ENCODE measurements at regions not wholly inside any gene's neighbourhood (a gene's known extent, or its start where the extent isn't known, plus 50 kb on each side); places are given as distances from the start of the nearest gene placed in this dataset.

DNA sequence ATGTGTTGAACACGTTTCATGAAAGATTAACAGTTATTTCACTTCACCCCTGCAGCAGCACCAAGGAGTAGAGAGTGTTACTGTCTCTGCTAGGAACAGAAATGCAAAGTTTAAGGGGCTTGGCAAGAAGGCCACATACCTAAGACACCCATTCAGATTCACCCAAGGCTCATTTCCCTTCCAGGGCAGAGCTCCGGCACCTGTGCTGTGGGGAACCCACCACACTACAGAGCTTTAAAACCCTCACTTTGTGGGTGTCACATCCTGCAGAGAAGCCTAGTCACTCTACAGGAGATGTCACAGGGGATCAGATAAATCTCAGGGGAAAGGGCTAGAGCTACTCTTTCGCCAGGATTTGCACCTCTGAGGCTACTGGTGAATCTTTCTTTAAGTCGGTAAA lies 176.1 kb upstream of the KLF6 start:
- Histone ChIP-seq H3K9me3 (ENCODE audit: severe bottlenecking) (no peaks in the 10 kb centered on the region), H3K36me3 (ENCODE audit: low read depth) (no peaks in the 10 kb centered on the region), H3K4me3 (ENCODE audit: severe bottlenecking) (no peak overlapping the region), H3K4me1 (ENCODE audit: insufficient read depth, poor library complexity, severe bottlenecking) (peaks cover 7% of the 10 kb centered on the region), H3K27ac (ENCODE audit: poor library complexity, severe bottlenecking) (no peak overlapping the region), H3K27me3 (ENCODE audit: insufficient read depth, poor library complexity, severe bottlenecking) (no peaks in the 10 kb centered on the region)
- ATAC-seq (ENCODE audit: low read depth), result peak; percentile 23; the same call in 1 of the 3 replicates
- no peak for DNase-seq (ENCODE audit: low spot score)
- TF ChIP-seq, protein P1, sequence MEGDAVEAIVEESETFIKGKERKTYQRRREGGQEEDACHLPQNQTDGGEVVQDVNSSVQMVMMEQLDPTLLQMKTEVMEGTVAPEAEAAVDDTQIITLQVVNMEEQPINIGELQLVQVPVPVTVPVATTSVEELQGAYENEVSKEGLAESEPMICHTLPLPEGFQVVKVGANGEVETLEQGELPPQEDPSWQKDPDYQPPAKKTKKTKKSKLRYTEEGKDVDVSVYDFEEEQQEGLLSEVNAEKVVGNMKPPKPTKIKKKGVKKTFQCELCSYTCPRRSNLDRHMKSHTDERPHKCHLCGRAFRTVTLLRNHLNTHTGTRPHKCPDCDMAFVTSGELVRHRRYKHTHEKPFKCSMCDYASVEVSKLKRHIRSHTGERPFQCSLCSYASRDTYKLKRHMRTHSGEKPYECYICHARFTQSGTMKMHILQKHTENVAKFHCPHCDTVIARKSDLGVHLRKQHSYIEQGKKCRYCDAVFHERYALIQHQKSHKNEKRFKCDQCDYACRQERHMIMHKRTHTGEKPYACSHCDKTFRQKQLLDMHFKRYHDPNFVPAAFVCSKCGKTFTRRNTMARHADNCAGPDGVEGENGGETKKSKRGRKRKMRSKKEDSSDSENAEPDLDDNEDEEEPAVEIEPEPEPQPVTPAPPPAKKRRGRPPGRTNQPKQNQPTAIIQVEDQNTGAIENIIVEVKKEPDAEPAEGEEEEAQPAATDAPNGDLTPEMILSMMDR (IDR thresholded peaks at IDR 0.05; ENCODE audit: poor library complexity, severe bottlenecking), result no peak

DNA sequence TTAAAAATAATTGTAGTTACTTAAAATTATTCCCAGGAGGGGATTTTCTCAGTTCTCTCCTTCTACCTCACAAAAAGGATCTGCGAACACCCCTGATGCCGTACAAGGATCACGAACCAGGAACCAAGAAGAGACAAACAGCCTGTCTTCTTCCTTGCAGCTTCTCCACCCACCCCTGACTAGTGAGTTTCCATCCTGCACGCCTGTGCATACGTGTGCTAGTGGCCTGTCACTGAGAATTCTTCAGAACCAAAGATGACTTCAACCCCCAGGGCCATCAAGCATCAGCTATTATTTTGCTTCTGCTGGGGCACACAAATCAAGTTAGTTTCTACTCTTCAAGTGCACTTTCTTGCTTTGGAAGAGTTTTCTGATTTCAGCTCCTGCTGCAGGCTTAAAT lies 175.5 kb upstream of the KLF6 start:
- TF ChIP-seq, protein P1 (IDR thresholded peaks at IDR 0.05; ENCODE audit: poor library complexity, severe bottlenecking), result no peak
- no peaks in the 10 kb centered on the region for H3K36me3 ChIP-seq (ENCODE audit: low read depth)
- peaks cover 7% of the 10 kb centered on the region for H3K4me1 ChIP-seq (ENCODE audit: insufficient read depth, poor library complexity, severe bottlenecking)
- H3K27ac ChIP-seq (ENCODE audit: poor library complexity, severe bottlenecking), result no peak overlapping the region
- no peaks in the 10 kb centered on the region for H3K9me3 ChIP-seq (ENCODE audit: severe bottlenecking)
- H3K27me3 ChIP-seq (ENCODE audit: insufficient read depth, poor library complexity, severe bottlenecking), result no peaks in the 10 kb centered on the region
- H3K4me3 ChIP-seq (ENCODE audit: severe bottlenecking), result no peak overlapping the region
- no peak for DNase-seq (ENCODE audit: low spot score)
- ATAC-seq (ENCODE audit: low read depth), result no peak

DNA sequence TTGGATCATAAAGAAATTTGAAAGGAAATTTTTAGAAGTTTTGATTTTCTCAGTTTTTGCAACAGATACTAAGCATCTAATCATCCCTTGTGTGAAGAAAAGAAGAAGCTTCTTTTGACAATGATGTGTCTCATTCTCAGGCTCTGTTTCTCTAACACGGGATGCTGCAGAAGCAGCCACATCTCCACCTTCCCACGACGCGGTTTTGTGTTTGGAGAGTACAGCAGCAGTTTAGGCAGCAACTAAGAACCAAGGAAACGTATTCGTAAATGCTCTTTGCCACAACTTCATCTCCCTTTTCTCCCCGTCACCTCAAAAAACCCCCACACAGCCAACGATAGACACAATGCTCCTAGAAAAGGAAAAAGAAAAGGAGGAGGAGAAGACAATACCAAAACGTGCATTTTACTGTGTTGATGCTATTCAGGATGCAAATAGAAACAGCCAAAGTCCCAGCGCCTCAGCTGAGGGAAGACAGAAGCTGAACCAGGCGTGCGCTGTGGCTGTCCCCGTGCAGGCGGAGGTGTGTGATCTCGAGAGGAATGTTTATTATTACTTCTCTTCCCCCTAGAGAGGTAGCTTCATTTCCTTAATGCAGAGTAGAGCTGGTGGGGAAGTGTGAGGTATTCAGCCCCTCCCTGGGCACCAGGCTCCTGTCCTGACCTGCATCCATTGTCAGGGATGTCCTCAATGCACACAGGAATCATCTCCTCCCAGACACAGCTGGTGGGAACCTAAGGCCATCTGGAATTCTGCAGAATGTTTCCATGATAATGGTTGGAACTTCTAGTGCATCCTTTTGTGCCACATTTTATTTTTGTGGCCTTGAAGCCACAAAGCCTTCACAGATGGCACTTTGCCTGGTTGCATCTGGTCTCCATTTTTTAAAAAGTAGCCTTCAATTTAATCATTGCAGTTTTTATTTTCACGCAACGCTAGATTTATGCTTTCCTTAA lies 174.6 kb upstream of the KLF6 start:
- H3K4me3 ChIP-seq (ENCODE audit: severe bottlenecking), result no peak overlapping the region

DNA sequence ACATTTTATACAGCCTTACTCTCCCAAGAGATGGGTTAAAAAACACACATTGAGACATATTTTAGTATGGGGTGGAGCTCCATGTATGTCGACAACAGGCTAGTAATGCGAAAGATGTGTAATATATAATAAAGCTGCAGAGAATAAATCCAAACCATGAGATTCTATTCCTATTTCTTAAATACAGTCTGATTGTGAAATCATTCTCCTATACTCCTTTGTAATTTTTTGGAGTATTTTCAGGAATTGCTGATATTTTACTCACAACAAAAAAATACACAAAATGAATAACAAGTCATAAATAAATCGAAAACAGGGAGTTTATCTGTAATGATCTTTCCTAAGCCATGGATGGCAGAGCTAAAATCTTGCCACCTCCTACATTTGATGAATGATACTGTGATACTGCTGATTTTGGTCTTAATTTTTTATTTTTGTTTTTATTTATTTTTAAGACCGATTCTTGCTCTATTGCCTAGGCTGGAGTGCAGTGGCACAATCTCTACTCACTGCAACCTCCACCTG lies 173.5 kb upstream of the KLF6 start:
- TF ChIP-seq, protein P1 (IDR thresholded peaks at IDR 0.05; ENCODE audit: poor library complexity, severe bottlenecking), result no peak
- ATAC-seq (ENCODE audit: low read depth), result no peak
- Histone ChIP-seq H3K9me3 (ENCODE audit: severe bottlenecking) (no peaks in the 10 kb centered on the region), H3K27me3 (ENCODE audit: insufficient read depth, poor library complexity, severe bottlenecking) (no peaks in the 10 kb centered on the region), H3K4me1 (ENCODE audit: insufficient read depth, poor library complexity, severe bottlenecking) (peaks cover 7% of the 10 kb centered on the region), H3K36me3 (ENCODE audit: low read depth) (no peaks in the 10 kb centered on the region), H3K4me3 (ENCODE audit: severe bottlenecking) (no peak overlapping the region), H3K27ac (ENCODE audit: poor library complexity, severe bottlenecking) (no peak overlapping the region)
- DNase-seq (ENCODE audit: low spot score), result no peak

More for the DNA sequence above, 174.6 kb upstream of the KLF6 start:
- DNase-seq (ENCODE audit: low spot score) (no peak), ATAC-seq (ENCODE audit: low read depth) (no peak)
- TF ChIP-seq, protein P1 (IDR thresholded peaks at IDR 0.05; ENCODE audit: poor library complexity, severe bottlenecking), result no peak
- peaks cover 7% of the 10 kb centered on the region for H3K4me1 ChIP-seq (ENCODE audit: insufficient read depth, poor library complexity, severe bottlenecking)
- no peaks in the 10 kb centered on the region for H3K9me3 ChIP-seq (ENCODE audit: severe bottlenecking)
- H3K36me3 ChIP-seq (ENCODE audit: low read depth), result no peaks in the 10 kb centered on the region
- no peaks in the 10 kb centered on the region for H3K27me3 ChIP-seq (ENCODE audit: insufficient read depth, poor library complexity, severe bottlenecking)
- H3K27ac ChIP-seq (ENCODE audit: poor library complexity, severe bottlenecking), result no peak overlapping the region

All from RWPE2 (cell line).